ENCODE measurements at regions not wholly inside any gene's neighbourhood (a gene's known extent, or its start where the extent isn't known, plus 50 kb on each side); places are given as distances from the start of the nearest gene placed in this dataset.

GRCh38 chr14:34041220-34041619, 90.3 kb upstream of the EGLN3 start:
- DNase-seq (ENCODE audit: extremely low spot score) = no peak
- POLR2A ChIA-PET = no interaction called here
- no peak for TF ChIP-seq CTCF (IDR thresholded peaks at IDR 0.05; ENCODE audit: control extremely low read depth, extremely low read depth, low read depth, missing control alignments)
- CTCF ChIA-PET = interaction anchor here (1.2 kb wide), 1 partner anchor 10 kb away, joined by 3 read pairs; no protein-coding TSS in a partner anchor

DNA sequence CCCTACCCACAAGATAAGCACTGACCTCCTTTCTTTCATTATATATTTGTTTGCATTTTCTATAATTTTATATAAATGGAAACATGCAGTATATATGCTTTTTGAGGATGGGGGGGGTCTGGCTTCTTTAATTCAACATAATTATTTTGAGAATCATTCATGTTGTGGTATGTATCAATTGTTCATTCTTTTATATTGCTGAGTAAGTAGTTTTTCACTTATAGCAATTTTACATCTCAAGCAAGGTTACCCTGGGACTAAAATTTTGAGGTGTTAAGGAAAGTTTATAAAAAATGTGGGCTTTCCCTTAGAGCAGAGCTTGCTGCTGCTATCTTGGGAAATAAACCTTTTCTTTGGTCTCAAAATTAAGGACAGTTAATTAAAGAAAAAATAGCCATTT, 89.9 kb upstream of the EGLN3 start:
- ChIA-PET CTCF (no interaction called here), POLR2A (no interaction called here)
- TF ChIP-seq CTCF (IDR thresholded peaks at IDR 0.05; ENCODE audit: control extremely low read depth, extremely low read depth, low read depth, missing control alignments) = no peak
- no peak for DNase-seq (ENCODE audit: extremely low spot score)

DNA sequence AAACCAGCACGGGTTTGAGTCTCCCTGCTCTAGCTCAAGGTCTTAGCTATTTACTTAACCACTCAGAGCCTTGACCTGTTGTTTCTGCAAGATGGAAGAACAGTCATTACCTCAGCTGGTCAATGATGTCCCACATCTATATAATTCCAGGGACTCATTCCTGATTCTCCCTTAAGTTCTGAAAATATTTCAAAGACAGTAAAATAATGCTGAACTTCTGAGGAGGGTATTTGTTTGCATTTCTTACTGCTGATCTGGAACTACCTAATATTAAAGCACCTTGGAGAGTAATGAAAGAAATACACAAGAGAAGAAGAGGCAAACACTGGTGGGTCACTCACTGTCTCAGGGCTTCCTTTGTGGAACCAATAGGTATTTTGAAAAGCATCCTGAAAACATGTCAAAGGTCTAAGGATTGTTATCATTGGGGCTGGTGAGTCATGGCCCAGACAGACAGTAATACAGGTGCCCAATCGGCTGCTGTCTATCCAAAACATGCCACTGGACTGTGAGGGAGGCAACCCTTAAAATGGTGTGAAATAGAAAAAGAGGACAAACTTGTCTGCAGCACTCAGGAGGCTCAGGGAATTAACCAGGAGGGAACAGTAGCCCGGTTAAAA, 88.7 kb upstream of the EGLN3 start:
- ChIA-PET POLR2A (no interaction called here), CTCF (interaction anchor here (0.7 to 1.7 kb wide), 4 partner anchors 9 to 21 kb away, joined by 3 to 5 read pairs (median 3); no protein-coding TSS in a partner anchor)
- DNase-seq (ENCODE audit: extremely low spot score) = no peak
- TF ChIP-seq CTCF (IDR thresholded peaks at IDR 0.05; ENCODE audit: control extremely low read depth, extremely low read depth, low read depth, missing control alignments) = no peak

DNA sequence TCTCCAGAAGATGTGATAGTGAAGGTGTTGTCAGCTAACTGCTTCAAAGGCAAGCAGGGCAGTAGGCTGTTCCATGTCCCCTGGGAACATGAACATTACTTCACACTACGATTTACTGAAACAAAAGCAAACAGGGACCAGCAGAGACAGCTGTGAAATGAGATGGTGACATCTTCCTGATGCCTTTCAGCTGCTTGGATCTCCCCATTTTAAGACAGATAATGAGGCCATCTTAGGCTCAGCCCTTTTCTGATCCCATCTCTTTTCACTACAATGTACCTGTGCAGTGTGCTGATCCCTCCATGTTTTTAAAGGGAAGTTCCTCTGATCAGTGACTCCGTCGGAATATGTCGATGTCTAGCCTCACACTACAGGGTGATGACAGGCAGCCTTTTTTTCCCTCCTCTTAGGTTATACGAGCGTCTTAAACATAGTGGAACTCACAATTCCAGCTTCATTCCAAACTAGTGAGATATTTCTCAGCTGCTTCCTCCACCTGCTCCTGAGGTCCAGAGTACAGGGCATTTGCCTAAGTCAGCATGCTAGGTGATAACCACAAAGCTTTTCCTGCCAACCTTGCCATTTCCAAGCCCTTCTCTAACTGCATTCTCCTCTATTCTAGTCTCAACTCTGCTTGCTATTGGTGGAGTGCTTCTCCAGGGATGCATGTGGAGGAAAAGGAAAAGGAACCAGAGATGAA, 87.6 kb upstream of the EGLN3 start:
- no peak for DNase-seq (ENCODE audit: extremely low spot score)
- ChIA-PET CTCF (interaction anchor here (0.7 to 2.0 kb wide), 9 partner anchors 8 to 25 kb away, joined by 3 to 6 read pairs (median 4); no protein-coding TSS in a partner anchor), POLR2A (no interaction called here)
- no peak for TF ChIP-seq CTCF (IDR thresholded peaks at IDR 0.05; ENCODE audit: control extremely low read depth, extremely low read depth, low read depth, missing control alignments)

- CTCF ChIA-PET = interaction anchor here (2.0 kb wide), 1 partner anchor 14 kb away, joined by 4 read pairs; no protein-coding TSS in a partner anchor
- POLR2A ChIA-PET = no interaction called here
- no peak for DNase-seq (ENCODE audit: extremely low spot score)
- no peak for TF ChIP-seq CTCF (IDR thresholded peaks at IDR 0.05; ENCODE audit: control extremely low read depth, extremely low read depth, low read depth, missing control alignments)
Observed at GRCh38 chr14:34036319-34036766, 85.5 kb upstream of the EGLN3 start.

DNA sequence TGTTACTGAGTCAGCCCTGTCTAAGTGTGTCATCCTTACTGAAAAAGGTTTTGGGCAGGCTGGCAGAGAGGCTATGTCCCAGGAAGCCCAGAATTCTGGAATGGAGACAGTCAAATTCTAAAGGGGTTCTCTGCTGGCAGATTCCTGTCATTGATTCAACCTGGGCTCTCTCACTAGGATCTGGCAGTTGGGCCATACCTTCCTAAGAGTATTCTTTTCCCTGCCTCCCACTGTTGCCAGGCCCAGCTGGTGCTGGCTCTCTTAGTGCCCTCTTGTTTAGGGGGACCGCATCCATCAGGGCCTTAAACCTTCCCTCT, 85.0 kb upstream of the EGLN3 start:
- ChIA-PET CTCF (interaction anchor here (2.0 kb wide), 1 partner anchor 14 kb away, joined by 4 read pairs; no protein-coding TSS in a partner anchor), POLR2A (no interaction called here)
- no peak for TF ChIP-seq CTCF (IDR thresholded peaks at IDR 0.05; ENCODE audit: control extremely low read depth, extremely low read depth, low read depth, missing control alignments)
- DNase-seq (ENCODE audit: extremely low spot score) = no peak
